Stimulated activated CD4-positive, alpha-beta T cell treated with anti-CD3 and anti-CD28 coated beads, Interleukin-4, amount 100 ng/mL, for 48 hours (primary cell): ENCODE measurements at regions not wholly inside any gene's neighbourhood (a gene's known extent, or its start where the extent isn't known, plus 50 kb on each side); places are given as distances from the start of the nearest gene placed in this dataset.

ENCODE experiments used
- DNase-seq, 2 donors: peaks; one replicate each; pipeline ENCODE4 v3.0.0-alpha.2; 2020; ENCODE audit warnings: low read depth in 2 of 2

GRCh38 chr16:50880926-50881325 is 139.0 kb downstream of the CYLD start:
- no peak for DNase-seq

GRCh38 chr16:50879873-50880695 is 138.2 kb downstream of the CYLD start:
- DNase-seq = no peak

- no peak for DNase-seq
Measured at GRCh38 chr16:50878966-50879615, 137.2 kb downstream of the CYLD start.

- DNase-seq = no peak
Measured at GRCh38 chr16:50878536-50878935, 136.7 kb downstream of the CYLD start.

GRCh38 chr16:50876263-50876662 is 134.4 kb downstream of the CYLD start:
- DNase-seq = no peak

GRCh38 chr16:50868577-50868976 is 126.7 kb downstream of the CYLD start:
- no peak for DNase-seq

GRCh38 chr16:50866806-50867205 is 124.9 kb downstream of the CYLD start:
- no peak for DNase-seq

- no peak for DNase-seq
Measured at GRCh38 chr16:50864386-50864785, 122.5 kb downstream of the CYLD start.

GRCh38 chr16:50863644-50864144 is 121.8 kb downstream of the CYLD start:
- DNase-seq = no peak

GRCh38 chr16:50862818-50863643 is 121.1 kb downstream of the CYLD start:
- no peak for DNase-seq

- no peak for DNase-seq
Measured at GRCh38 chr16:50861970-50862411, 120.1 kb downstream of the CYLD start.

GRCh38 chr16:50861451-50861850 is 119.6 kb downstream of the CYLD start:
- no peak for DNase-seq

GRCh38 chr16:50859628-50860360 is 117.9 kb downstream of the CYLD start:
- DNase-seq = no peak

- DNase-seq = no peak
Measured at GRCh38 chr16:50858877-50859627, 117.2 kb downstream of the CYLD start.

GRCh38 chr16:50858376-50858775 is 116.5 kb downstream of the CYLD start:
- no peak for DNase-seq

GRCh38 chr16:50857881-50858280 is 116.0 kb downstream of the CYLD start:
- DNase-seq = no peak

- no peak for DNase-seq
Measured at GRCh38 chr16:50856991-50857390, 115.1 kb downstream of the CYLD start.

- no peak for DNase-seq
Measured at GRCh38 chr16:50853329-50853728, 111.4 kb downstream of the CYLD start.
